ENCODE measurements at regions not wholly inside any gene's neighbourhood (a gene's known extent, or its start where the extent isn't known, plus 50 kb on each side); places are given as distances from the start of the nearest gene placed in this dataset.

GRCh38 chr18:78525366-78526111, 454.1 kb upstream of the SALL3 start:
- Histone ChIP-seq H3K9me3 (ENCODE audit: insufficient read depth, low read length) (peaks cover 6% of the 10 kb centered on the region), H3K79me2 (ENCODE audit: low read length) (no peaks in the 10 kb centered on the region), H3K4me3 (ENCODE audit: low read length) (no peak overlapping the region), H3K9ac (ENCODE audit: low read length) (no peak overlapping the region), H2AFZ (ENCODE audit: low read depth, low read length) (no peak overlapping the region), H3K27ac (ENCODE audit: low read length) (no peak overlapping the region), H3K27me3 (ENCODE audit: low read depth, low read length) (no peaks in the 10 kb centered on the region), H3K36me3 (replicated peaks; ENCODE audit: low read depth, low read length) (no peaks in the 10 kb centered on the region), H4K20me1 (ENCODE audit: insufficient read depth, low read length) (no peaks in the 10 kb centered on the region), H3K4me2 (ENCODE audit: low read length) (no peak overlapping the region), H3K4me1 (ENCODE audit: low read length) (peaks cover 6% of the 10 kb centered on the region; the same call in 1 of the 2 replicates)
- TF ChIP-seq CTCF (IDR thresholded peaks at IDR 0.05; ENCODE audit: low read depth, low read length) (no peak), EZH2phosphoT487 (IDR thresholded peaks at IDR 0.05; ENCODE audit: low read depth) (no peak)

GRCh38 chr18:78526275-78526674, 453.3 kb upstream of the SALL3 start:
- H3K4me3 ChIP-seq (ENCODE audit: low read length), result no peak overlapping the region
- TF ChIP-seq EZH2phosphoT487 (IDR thresholded peaks at IDR 0.05; ENCODE audit: low read depth), result no peak
- no peak for TF ChIP-seq CTCF (IDR thresholded peaks at IDR 0.05; ENCODE audit: low read depth, low read length)
- H3K4me1 ChIP-seq (ENCODE audit: low read length), result peaks cover 6% of the 10 kb centered on the region; the same call in 1 of the 2 replicates
- no peak overlapping the region for H3K27ac ChIP-seq (ENCODE audit: low read length)
- H3K36me3 ChIP-seq (replicated peaks; ENCODE audit: low read depth, low read length), result no peaks in the 10 kb centered on the region
- no peak overlapping the region for H3K9ac ChIP-seq (ENCODE audit: low read length)
- no peaks in the 10 kb centered on the region for H3K79me2 ChIP-seq (ENCODE audit: low read length)
- H4K20me1 ChIP-seq (ENCODE audit: insufficient read depth, low read length), result no peaks in the 10 kb centered on the region
- H2AFZ ChIP-seq (ENCODE audit: low read depth, low read length), result no peak overlapping the region
- no peaks in the 10 kb centered on the region for H3K27me3 ChIP-seq (ENCODE audit: low read depth, low read length)
- no peak overlapping the region for H3K4me2 ChIP-seq (ENCODE audit: low read length)
- peaks cover 6% of the 10 kb centered on the region for H3K9me3 ChIP-seq (ENCODE audit: insufficient read depth, low read length)

- Histone ChIP-seq H3K27ac (ENCODE audit: low read length) (no peak overlapping the region), H3K9ac (ENCODE audit: low read length) (no peak overlapping the region), H3K4me3 (ENCODE audit: low read length) (no peak overlapping the region), H3K9me3 (ENCODE audit: insufficient read depth, low read length) (peaks cover 6% of the 10 kb centered on the region), H2AFZ (ENCODE audit: low read depth, low read length) (no peak overlapping the region), H3K4me2 (ENCODE audit: low read length) (no peak overlapping the region), H3K79me2 (ENCODE audit: low read length) (no peaks in the 10 kb centered on the region), H3K4me1 (ENCODE audit: low read length) (peaks cover 6% of the 10 kb centered on the region; the same call in 1 of the 2 replicates), H4K20me1 (ENCODE audit: insufficient read depth, low read length) (no peaks in the 10 kb centered on the region), H3K36me3 (replicated peaks; ENCODE audit: low read depth, low read length) (no peaks in the 10 kb centered on the region), H3K27me3 (ENCODE audit: low read depth, low read length) (no peaks in the 10 kb centered on the region)
- TF ChIP-seq CTCF (IDR thresholded peaks at IDR 0.05; ENCODE audit: low read depth, low read length) (no peak), EZH2phosphoT487 (IDR thresholded peaks at IDR 0.05; ENCODE audit: low read depth) (no peak)
These were observed 452.5 kb upstream of the SALL3 start for GRCh38 chr18:78526923-78527711.

- H3K27ac ChIP-seq (ENCODE audit: low read length), result no peak overlapping the region
- H3K4me2 ChIP-seq (ENCODE audit: low read length), result no peak overlapping the region
- TF ChIP-seq CTCF (IDR thresholded peaks at IDR 0.05; ENCODE audit: low read depth, low read length) (no peak), EZH2phosphoT487 (IDR thresholded peaks at IDR 0.05; ENCODE audit: low read depth) (no peak)
- H3K27me3 ChIP-seq (ENCODE audit: low read depth, low read length), result no peaks in the 10 kb centered on the region
- peaks cover 6% of the 10 kb centered on the region for H3K9me3 ChIP-seq (ENCODE audit: insufficient read depth, low read length)
- no peaks in the 10 kb centered on the region for H3K36me3 ChIP-seq (replicated peaks; ENCODE audit: low read depth, low read length)
- no peak overlapping the region for H3K4me3 ChIP-seq (ENCODE audit: low read length)
- no peaks in the 10 kb centered on the region for H4K20me1 ChIP-seq (ENCODE audit: insufficient read depth, low read length)
- peaks cover 6% of the 10 kb centered on the region; the same call in 1 of the 2 replicates for H3K4me1 ChIP-seq (ENCODE audit: low read length)
- H2AFZ ChIP-seq (ENCODE audit: low read depth, low read length), result no peak overlapping the region
- H3K79me2 ChIP-seq (ENCODE audit: low read length), result no peaks in the 10 kb centered on the region
- H3K9ac ChIP-seq (ENCODE audit: low read length), result no peak overlapping the region
These were observed 451.6 kb upstream of the SALL3 start for GRCh38 chr18:78527984-78528383.
